ENCODE measurements at regions not wholly inside any gene's neighbourhood (a gene's known extent, or its start where the extent isn't known, plus 50 kb on each side); places are given as distances from the start of the nearest gene placed in this dataset.

GRCh38 chr11:96447208-96448110, 57.6 kb downstream of the JRKL start:
- no peak for TF ChIP-seq CTCF (IDR thresholded peaks at IDR 0.05; ENCODE audit: low read depth, low read length)
- no peak for DNase-seq (ENCODE audit: extremely low read depth, low read depth)

GRCh38 chr11:96448225-96448624, 58.4 kb downstream of the JRKL start:
- no peak for DNase-seq (ENCODE audit: extremely low read depth, low read depth)

DNA sequence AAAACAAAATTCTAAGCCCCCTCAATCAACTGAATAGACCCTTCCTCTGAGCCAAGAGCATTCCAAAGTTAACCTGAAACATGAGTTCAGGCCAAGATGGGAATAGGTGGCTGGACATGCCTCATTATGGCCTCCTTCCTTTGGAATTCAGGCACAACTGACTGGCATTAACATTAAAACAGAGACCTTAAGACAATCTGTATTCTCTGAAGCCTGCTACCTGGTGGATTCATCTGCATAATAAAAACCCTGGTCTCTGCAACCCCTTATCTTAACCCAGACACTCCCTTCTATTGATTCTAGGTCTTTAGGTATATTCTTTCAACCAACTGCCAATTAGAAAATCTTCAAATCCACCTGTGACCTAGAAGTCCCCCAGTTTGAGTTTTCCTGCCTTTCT, 66.3 kb downstream of the JRKL start:
- no peak for TF ChIP-seq CTCF (IDR thresholded peaks at IDR 0.05; ENCODE audit: low read depth, low read length)
- no peak for DNase-seq (ENCODE audit: extremely low read depth, low read depth)

More at GRCh38 chr11:96448225-96448624, 58.4 kb downstream of the JRKL start:
- no peak for TF ChIP-seq CTCF (IDR thresholded peaks at IDR 0.05; ENCODE audit: low read depth, low read length)

DNA sequence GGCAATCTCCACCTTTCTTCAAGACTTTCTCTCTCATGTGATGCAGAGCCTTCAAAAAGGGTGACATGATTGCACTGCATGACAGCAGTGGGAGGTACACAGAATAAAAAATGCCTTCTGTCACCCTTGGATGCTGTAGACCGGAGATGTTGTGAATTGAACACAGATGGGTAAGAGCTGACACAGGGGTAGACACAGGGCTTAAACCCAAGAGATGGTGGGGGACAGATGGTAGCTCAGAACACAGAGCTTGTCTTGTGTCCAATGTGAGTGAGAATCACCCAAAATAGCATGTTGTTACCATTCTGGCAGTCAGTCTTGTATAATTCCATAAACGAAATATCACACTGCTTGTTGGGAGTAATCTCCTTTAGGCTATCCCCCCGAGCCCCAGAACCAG, 69.9 kb downstream of the JRKL start:
- TF ChIP-seq CTCF (IDR thresholded peaks at IDR 0.05; ENCODE audit: low read depth, low read length): no peak

GRCh38 chr11:96461871-96462270, 72.1 kb downstream of the JRKL start:
- TF ChIP-seq CTCF (IDR thresholded peaks at IDR 0.05; ENCODE audit: low read depth, low read length): no peak

More for the DNA sequence above, 69.9 kb downstream of the JRKL start:
- no peak for DNase-seq (ENCODE audit: extremely low read depth, low read depth)

GRCh38 chr11:96464700-96465307, 75.0 kb downstream of the JRKL start:
- TF ChIP-seq CTCF (IDR thresholded peaks at IDR 0.05; ENCODE audit: low read depth, low read length): peak; percentile 68
- DNase-seq (ENCODE audit: extremely low read depth, low read depth): peak; percentile 36

More at GRCh38 chr11:96461871-96462270, 72.1 kb downstream of the JRKL start:
- no peak for DNase-seq (ENCODE audit: extremely low read depth, low read depth)

GRCh38 chr11:96465512-96465911, 75.7 kb downstream of the JRKL start:
- TF ChIP-seq CTCF (IDR thresholded peaks at IDR 0.05; ENCODE audit: low read depth, low read length): no peak
- no peak for DNase-seq (ENCODE audit: extremely low read depth, low read depth)

Measured in AG09319 (cell line).